GM21390 (cell line): ENCODE measurements at regions not wholly inside any gene's neighbourhood (a gene's known extent, or its start where the extent isn't known, plus 50 kb on each side); places are given as distances from the start of the nearest gene placed in this dataset.
"Not testable (repeated sequence)": the region's sequence is repeated elsewhere in the genome, so short reads cannot be mapped to it uniquely, and the experiment has no call there.

Source experiments
- ATAC-seq: cut with Tn5 transposase; IDR thresholded peaks from one replicate; pipeline ENCODE4 v1.9.1; 2021; ENCODE audit not compliant: unreplicated experiment

DNA sequence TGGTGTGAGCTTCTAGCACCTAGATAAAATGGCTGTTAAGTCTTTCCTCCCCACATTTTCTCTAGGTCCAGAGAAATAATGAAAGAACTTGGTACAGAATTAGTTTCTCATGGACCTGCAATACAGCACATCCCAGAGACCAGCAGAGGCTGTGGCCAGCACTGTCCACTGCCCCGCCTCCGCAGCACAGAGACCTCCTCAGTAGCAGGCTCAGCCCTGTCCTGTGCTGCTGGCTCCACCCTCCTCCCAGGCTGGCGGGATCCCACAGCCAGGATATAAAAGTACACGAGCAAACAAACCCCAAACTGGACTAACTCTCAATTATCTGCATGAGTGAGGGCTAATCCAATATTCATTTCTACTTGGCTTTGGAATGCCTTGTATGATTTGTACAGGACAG lies 401.5 kb downstream of the RPS6KC1 start:
- ATAC-seq, result no peak

DNA sequence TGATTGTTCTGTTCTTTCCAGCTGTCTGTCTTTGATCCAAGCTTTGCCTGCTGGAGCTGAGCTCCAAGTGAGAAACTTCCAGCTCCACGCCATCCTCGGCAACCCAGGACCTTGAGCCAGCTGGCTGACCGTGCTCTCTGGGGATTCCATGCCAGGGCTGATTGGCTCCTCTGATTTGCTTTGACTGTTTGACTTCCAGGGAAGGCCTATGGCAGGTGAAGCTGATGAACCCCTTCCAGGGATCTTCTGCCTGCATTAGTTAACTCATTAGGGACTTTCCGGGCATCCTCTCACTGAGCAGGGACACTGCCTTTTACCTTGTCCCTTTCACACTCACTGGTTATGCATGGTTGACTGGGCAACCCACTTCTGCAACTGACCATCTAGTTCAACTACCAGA lies 406.1 kb downstream of the RPS6KC1 start:
- ATAC-seq, result no peak

DNA sequence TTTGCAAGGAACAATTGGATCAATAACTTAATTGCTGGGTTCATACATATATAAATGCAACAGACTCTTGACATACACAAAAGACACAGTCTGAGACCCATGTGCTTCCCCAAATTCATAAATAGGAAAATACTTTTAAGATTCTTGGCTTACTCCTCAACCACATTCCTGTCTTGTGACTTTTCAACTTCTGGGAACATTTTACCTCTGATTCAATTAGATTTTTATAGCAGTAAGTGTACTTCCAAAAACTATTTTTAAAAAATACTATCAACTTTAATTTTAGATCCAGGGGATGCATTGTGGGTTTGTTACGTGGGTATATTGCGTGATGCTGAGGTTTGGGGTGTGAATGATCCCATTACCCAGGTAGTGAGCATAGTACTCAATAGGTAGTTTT lies 406.7 kb downstream of the RPS6KC1 start:
- no peak for ATAC-seq

DNA sequence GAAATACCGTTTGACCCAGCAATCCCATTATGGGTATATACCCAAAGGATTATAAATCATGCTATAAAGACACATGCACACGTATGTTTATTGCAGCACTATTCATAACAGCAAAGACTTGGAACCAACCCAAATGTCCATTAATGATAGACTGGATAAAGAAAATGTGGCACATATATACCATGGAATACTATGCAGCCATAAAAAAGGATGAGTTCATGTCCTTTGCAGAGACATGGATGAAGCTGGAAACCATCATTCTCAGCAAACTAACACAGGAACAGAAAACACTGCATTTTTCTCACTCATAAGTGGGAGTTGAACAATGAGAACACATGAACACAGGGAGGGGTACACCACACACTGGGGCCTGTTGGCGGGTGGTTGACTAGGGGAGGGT lies 411.3 kb downstream of the RPS6KC1 start:
- ATAC-seq, result not testable (repeated sequence)

DNA sequence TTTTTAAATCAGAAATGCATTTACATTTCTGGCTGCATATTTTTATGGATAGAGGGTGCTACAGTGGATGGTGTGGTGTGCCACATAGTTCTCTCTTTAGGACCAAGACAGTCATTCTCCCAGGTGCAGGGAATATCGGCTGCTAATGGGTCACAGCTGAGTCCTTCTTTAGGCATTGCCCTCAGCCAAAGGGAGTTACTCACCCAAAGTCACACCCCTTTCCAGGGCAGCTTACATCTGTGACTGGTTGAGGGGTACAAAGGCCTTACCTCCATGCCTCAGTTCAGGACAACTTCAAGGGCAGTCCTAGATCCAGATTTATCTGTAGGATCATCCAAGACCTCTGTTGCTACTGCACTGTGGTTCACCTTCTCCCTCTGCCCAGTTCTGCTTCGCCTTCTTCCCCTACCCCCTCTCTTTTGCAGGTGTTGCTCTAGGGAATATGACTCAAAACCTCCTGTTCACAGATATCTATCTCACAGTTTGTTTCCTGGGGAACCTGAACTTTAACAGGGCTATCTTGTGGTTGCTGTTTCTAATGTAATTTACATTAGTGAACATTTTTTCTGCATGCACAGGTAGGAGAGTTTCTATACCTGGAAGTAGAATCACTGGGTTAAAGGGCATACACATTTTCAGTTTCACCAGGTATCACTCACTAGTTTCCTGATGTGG lies 413.9 kb downstream of the RPS6KC1 start:
- ATAC-seq, result no peak

DNA sequence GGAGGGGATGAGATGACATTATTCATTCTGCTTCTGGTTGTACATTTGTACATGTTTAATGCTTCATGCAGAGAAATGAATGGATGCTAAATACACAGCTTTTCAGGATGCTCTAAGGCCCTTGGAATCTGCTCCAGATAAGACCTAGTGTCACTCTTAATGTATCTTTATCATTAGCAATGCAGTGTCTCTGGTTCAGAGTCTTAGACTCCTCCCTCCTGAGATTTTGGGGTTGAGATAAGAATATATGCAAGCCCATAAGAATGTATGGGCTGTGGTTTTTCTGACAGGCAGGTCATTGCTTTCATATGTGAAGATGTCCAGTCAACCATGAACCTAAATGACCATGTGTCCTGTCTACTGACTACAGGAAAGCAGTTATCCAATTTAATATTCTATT lies 415.5 kb downstream of the RPS6KC1 start:
- no peak for ATAC-seq

DNA sequence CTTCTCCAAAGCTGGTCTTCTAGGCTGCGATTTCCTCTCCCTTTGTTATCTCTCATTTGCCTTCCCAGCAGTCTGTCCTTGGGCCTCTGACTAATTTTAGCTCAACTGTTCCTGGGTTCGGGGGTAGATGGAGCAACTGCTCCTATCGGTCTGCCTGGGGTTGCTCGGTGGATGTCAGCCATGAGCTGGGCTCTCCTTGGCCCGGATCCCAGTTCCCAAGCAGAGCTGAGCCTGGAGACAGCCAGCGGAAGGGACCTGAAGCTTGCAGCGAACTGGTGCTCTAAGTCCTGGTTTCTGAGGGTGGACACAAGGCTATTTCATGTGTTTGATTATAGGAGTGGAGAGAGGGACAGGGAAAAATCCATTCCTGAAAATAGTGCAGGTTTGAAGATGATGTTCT lies 423.0 kb downstream of the RPS6KC1 start:
- no peak for ATAC-seq

DNA sequence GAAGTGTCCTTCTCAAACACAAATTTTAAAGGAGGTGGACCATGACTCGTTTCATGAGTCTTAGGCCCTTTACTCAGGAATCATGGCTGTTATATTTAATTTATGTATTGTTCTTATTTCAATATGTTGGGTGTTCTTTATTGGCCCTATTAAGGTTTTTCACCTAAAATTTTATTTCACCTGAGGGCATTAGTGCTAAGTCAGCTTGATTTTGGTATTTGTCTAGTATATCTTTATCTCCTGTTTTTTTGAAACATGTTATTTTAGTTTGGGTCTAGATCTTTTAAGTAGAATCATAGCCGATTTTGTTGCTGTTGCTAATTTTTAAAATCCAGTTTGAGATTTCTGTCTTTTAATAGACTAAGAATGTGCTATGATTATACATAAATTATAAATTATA lies 430.4 kb downstream of the RPS6KC1 start:
- no peak for ATAC-seq

DNA sequence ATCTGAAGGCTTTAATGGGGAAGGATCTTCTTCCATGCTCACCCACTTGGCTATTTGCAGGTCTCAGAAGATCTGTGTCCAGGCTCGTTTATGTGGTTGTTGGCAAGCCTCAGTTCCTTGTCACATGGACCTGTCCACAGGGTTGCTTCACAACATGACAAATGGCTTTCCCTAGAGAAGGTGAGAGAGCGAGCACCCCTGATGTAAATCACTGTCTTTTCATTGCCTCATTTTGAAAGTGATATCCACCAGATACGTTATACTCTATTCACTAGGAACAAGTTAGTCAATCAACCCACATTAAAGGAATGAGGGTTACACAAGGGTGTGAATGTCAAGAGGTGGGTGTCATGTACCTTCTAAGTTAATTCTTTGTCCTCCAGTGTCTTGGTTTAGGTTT lies 433.3 kb downstream of the RPS6KC1 start:
- no peak for ATAC-seq

DNA sequence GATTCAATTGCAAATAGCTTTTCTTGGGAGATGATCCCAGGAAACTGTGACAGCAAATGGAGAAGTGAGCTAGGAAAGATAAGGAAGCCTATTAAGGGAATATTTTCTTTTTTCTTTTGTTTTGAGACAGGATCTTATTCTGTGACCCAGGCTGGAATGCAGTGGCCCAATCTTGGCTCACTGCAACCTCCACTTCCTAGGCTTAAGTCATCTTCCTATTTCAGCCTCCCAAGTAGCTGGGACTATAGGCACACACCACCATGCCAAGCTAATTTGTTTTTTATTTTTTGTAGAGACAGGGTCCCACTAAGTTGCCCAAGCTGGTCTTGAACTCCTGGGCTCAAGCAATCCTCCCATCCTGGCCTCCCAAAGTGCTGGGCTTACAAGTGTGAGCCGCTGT lies 433.7 kb downstream of the RPS6KC1 start:
- no peak for ATAC-seq

DNA sequence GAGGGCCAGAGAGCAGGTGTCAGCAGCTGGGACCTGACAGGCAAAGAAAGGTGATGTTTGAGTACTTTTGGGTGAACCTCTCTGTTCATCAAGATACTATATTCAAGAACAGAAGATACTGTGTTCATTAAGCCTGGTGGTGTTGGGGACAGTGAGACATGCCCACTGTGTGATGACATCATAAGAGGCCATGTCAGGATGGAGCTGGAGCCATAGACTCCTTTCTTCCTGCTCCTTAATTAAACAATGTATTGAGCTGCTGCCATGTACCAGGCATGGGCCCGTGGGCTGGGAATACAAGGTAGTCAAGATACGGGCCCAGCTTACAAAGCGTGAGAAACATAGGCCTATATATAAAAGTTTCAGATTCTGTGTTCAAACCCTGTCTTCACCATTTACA lies 435.4 kb downstream of the RPS6KC1 start:
- ATAC-seq, result no peak

DNA sequence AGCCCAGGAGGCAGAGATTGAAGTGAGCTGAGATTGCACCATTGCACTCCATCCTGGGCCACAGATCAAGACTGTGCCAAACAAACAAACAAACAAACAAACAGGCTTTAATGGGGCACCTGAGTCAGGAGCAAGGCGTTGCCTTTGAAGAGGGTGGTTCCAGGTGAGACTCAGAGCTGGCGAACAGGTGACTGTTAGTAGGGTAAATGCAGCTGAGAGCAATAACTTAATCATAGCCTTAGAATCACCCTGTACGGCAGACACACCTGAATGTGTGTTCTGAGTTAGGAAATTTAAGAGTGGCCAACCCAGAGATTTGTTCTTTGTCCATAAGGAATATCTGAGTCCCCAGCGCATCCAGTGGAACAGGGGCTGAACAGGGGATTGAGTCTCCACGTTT lies 440.4 kb downstream of the RPS6KC1 start:
- ATAC-seq, result no peak

DNA sequence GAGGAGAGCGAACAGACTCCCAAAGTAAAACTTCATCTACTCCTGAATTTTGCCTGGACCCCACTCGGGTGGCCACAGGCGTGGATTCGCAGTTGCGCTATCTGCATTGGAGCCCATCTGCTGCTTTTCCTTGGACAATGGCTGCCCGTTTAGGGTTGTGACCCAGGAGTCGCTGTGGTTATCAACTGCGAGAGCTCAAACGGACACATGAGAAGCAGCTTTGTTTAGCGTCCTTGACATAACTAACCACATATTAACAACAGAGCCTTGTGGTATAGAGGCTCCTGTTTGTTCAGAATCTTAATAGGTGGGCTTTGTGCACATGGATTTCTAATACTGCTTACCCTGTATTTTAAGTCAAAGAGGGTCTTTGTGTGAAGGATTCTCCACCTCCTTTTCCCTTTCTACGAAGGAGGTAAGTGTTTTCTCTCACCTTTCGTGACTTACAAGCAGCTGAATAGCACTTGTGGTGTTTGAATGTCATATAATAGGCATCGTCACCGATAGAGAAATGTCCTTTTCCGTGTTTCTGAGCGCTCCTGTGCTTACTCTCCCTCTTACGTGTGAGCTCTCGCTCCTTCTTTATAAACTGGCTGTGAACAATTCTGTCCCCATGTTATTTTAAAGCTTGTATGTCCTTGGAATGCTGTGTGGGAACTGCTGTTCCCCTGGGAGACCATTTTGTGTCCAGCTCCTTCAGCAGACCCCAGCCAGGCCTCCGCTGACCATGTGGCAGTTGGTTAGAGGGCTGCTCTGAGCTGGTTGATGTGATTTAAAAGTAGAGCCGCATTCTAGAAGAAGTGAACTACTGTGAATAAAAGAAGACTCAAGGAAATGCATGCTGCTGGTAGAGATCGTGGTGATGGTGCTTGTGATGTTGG lies 441.4 kb downstream of the RPS6KC1 start:
- no peak for ATAC-seq

DNA sequence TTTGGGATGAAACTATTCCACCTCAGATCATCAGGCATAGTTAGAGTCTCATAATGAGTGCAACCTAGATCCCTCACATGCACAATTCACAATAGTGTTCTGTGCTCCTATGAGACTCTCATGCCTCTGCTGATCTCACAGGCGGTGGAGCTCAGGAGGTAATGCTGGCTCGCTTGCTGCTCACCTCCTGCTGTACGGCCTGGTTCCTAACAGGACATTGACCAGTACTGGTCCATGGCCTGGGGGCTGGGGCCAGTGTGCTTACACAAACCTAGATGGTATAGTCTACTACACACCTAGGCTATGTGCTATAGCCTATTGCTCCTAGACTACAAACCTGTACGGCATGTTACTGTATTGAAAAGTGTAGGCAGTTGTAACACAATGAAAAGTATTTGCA lies 448.4 kb downstream of the RPS6KC1 start:
- no peak for ATAC-seq

DNA sequence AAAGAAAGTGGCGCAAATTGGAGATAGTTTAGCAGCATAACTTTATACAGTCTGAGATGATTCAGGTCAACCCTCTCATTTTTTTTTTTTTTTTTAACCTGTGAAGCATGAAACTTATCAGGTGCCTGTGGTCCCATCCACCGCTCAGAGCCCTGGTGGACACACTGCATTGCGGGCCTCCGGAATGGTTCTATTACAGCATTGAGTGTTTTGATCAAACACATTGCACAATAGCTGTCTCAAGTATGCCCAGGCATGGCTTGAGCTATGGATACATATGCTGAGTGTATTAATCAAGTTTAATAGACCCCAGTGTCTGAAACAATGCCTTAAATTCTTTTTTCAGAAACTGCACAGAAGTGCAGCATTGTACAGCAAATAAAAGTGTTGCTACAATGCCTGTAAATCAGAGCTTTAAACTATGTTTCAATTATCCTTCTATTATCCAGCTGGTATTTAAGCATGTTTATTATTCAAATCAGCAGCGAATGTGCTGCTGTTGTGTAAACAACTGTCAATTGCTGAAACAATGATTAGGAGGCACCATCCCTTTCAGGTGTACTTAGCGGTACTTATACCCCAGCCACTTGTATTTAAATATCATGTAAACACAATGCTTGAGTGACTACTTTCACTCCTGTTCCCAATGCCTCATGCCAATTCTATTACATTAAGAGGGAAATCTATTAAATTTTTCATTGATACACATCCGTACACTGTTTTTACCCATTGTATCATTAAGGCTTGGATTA lies 456.6 kb downstream of the RPS6KC1 start:
- ATAC-seq, result no peak

DNA sequence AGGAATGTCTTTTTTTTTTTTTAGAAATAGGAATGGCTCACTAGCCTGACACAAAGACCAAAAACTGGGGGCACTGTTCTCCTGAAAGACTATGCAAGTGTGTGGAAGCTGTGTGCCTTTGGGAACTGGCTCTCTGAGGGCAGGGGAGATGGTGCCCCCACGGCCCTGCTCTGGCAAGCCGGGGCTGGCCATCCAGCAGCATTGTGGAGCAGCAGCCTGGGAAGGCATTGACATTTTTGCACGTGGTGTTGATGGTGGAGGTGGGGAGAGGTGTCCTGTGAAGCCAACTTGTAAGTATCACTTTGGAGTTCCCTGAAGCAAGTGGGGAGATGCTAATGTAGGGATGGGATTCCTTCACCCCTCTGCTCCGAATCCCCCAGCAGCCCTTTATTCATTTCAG lies 460.1 kb downstream of the RPS6KC1 start:
- no peak for ATAC-seq

DNA sequence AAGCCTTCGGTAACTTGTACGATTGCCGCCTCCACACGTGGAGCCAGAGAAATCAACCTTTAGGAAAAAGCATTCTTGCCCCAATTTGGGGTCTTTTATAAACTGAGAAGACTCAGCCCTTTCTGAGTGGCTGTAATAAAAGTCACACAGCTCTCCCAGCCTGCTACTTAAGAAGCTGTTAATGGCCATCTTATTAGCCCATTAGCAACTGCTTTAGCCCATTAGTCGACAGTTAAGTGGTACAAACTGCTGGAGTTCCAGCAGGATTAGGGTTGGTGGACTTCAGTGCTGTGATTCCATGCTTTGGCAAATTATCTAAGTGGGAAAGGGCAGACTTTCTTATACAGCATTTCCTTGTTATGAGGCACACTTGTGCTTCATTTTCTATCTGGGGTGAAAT lies 461.3 kb downstream of the RPS6KC1 start:
- ATAC-seq, result no peak

DNA sequence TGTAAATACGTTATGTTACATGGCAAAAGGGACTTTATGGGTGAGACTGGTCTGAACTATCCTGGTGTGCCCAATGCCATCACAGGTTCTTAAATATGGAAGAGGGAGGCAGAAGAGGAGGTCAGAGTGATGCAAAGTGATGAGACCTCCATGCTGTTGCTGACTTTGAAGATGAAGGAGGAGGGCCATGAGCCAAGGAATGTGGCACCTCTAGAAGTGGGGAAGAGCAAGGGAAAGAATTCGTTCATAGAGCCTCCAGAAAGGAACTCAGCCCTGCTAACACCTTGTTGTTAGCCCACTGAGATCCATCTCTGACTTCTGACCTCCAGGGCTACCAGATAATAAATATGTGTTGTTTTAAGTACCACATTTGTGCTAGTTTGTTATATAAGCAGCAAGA lies 462.0 kb downstream of the RPS6KC1 start:
- no peak for ATAC-seq

DNA sequence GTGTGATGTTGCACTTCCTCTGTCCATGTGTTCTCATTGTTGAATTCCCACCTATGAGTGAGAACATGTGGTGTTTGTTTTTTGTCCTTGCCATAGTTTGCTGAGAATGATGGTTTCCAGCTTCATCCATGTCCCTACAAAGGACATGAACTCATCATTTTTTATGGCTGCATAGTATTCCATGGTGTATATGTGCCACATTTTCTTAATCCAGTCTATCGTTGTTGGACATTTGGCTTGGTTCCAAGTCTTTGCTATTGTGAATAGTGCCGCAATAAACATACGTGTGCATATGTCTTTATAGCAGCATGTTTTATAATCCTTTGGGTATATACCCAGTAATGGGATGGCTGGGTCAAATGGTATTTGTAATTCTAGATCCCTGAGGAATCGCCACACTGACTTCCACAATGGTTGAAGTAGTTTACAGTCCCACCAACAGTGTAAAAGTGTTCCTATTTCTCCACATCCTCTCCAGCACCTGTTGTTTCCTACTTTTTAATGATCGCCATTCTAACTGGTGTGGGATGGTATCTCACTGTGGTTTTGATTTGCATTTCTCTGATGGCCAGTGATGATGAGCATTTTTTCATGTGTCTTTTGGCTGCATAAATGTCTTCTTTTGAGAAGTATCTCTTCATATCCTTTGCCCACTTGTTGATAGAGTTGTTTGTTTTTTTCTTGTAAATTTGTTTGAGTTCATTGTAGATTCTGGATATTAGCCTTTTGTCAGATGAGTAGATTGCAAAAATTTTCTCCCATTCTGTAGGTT lies 463.6 kb downstream of the RPS6KC1 start:
- ATAC-seq, result not testable (repeated sequence)

DNA sequence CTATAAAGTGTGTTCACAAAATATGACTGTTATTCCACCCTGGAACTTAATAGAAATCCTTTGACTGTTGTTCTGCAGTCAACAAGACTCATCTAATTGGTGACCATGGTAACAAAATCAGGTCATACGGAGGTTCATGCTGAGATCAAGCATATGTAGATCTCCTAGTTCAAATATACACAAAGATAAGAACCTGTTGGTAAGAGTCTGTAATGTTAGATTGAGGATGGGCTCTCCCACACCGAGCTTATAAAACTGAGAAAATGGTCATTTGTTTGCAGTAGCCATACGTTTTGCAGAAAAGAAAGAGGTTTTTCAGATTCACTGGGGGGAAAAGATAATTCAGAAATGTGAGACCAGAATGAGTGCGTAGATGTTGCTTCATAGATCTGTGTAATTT lies 468.1 kb downstream of the RPS6KC1 start:
- no peak for ATAC-seq

DNA sequence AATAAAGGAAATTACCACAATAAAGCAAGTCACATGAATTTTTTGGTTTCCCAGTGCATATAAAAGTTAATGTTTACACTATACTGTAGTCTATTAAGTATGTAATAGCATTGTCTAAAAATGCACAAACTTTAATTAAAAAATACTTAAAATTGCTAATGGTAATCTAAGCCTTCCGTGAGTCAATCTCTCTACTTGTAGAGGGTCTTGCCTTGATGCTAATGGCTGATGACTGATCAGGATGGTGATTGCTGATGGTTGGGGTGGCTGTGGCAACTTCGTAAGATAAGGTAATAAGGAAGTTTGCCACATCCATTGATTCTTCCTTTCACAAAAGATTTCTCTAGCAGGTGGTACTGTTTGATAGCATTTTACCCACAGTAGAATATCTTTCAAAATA lies 466.6 kb upstream of the PROX1 start:
- ATAC-seq, result no peak
